CD14-positive monocyte (primary cell): ENCODE measurements at regions not wholly inside any gene's neighbourhood (a gene's known extent, or its start where the extent isn't known, plus 50 kb on each side); places are given as distances from the start of the nearest gene placed in this dataset.

Experiments
- DNase-seq, 3 donors: peaks; one replicate each; pipeline ENCODE4 v3.0.0-alpha.2; 2011 to 2022
- H2AFZ ChIP-seq: 2 replicates; pipeline ENCODE4 v1.6.0; 2012; ENCODE audit warnings: mild to moderate bottlenecking, low read depth, low read length, inconsistent platforms; ENCODE audit not compliant: insufficient read depth, poor library complexity, severe bottlenecking
- H3K27ac ChIP-seq, 2 donors: 1 replicate in 1 of 2; 2 replicates in 1 of 2; pipeline ENCODE4 v1.5.1; 2012 to 2013; ENCODE audit warnings: low read length in 2 of 2, control low read depth in 1 of 2, inconsistent platforms in 1 of 2, low read depth in 1 of 2, mild to moderate bottlenecking in 1 of 2
- H3K27me3 ChIP-seq, 2 donors: one replicate each; pipeline versions ENCODE4 v1.6.0 to v1.6.1; 2011 to 2013; ENCODE audit warnings: low read length in 2 of 2; ENCODE audit not compliant: control insufficient read depth in 2 of 2, insufficient read depth in 2 of 2
- H3K36me3 ChIP-seq, 2 donors: replicated peaks in 1 of 2; 1 replicate in 1 of 2; 2 replicates in 1 of 2; pipeline versions ENCODE4 v1.5.1 to v1.6.1; 2012 to 2013; ENCODE audit warnings: low read length in 2 of 2, control low read depth in 1 of 2, inconsistent platforms in 1 of 2, mild to moderate bottlenecking in 1 of 2; ENCODE audit not compliant: insufficient read depth in 2 of 2, control insufficient read depth in 1 of 2
- H3K4me1 ChIP-seq, 2 donors: 1 replicate in 1 of 2; 2 replicates in 1 of 2; pipeline versions ENCODE4 v1.5.1 to v1.6.1; 2012 to 2013; ENCODE audit warnings: low read length in 2 of 2, control low read depth in 1 of 2, inconsistent platforms in 1 of 2, mild to moderate bottlenecking in 1 of 2, moderate library complexity in 1 of 2; ENCODE audit not compliant: insufficient read depth in 2 of 2, control insufficient read depth in 1 of 2
- H3K4me2 ChIP-seq: replicated peaks from 2 replicates; pipeline ENCODE3; 2012; ENCODE audit warnings: low read length, moderate library complexity, mild to moderate bottlenecking; ENCODE audit not compliant: poor library complexity, severe bottlenecking; ENCODE audit errors: extremely low read depth
- H3K4me3 ChIP-seq, 3 experiments: fragments of 200-600 bp in 1 of 3; sonication (generic) in 1 of 3; replicated peaks in 1 of 3; 1 replicate in 2 of 3; 2 replicates in 1 of 3; pipeline ENCODE4 v1.5.1; 2011 to 2013; ENCODE audit warnings: low read length in 3 of 3, mild to moderate bottlenecking in 3 of 3, control low read depth in 2 of 3, low read depth in 2 of 3, inconsistent platforms in 1 of 3, moderate library complexity in 1 of 3
- H3K79me2 ChIP-seq: 2 replicates; pipeline ENCODE4 v1.6.0; 2012; ENCODE audit warnings: mild to moderate bottlenecking, control low read depth, inconsistent platforms, low read length, moderate library complexity; ENCODE audit not compliant: insufficient read depth
- H3K9ac ChIP-seq: 2 replicates; pipeline ENCODE4 v1.6.0; 2017; ENCODE audit warnings: low read length, mild to moderate bottlenecking; ENCODE audit not compliant: insufficient read depth, poor library complexity, severe bottlenecking
- H3K9me3 ChIP-seq, 2 donors: replicated peaks in 1 of 2; 1 replicate in 1 of 2; 2 replicates in 1 of 2; pipeline versions ENCODE4 v1.5.1 to v1.6.1; 2012 to 2013; ENCODE audit warnings: low read length in 2 of 2, control low read depth in 1 of 2; ENCODE audit not compliant: control insufficient read depth in 1 of 2, insufficient read depth in 1 of 2
- H4K20me1 ChIP-seq: 2 replicates; pipeline ENCODE4 v1.6.0; 2012; ENCODE audit warnings: mild to moderate bottlenecking, low read length, control low read depth, moderate library complexity; ENCODE audit not compliant: insufficient read depth
- H3K27ac Mint-ChIP-seq, 7 donors: one replicate each; pipeline ENCODE4 v1.8.0; 2020; ENCODE audit warnings: mild to moderate bottlenecking in 7 of 7, mixed read lengths in 7 of 7, moderate library complexity in 6 of 7, inconsistent platforms in 2 of 7
- H3K27me3 Mint-ChIP-seq, 3 donors: one replicate each; pipeline ENCODE4 v1.8.0; 2021 to 2022; ENCODE audit warnings: low read depth in 3 of 3, mild to moderate bottlenecking in 3 of 3, mixed read lengths in 3 of 3, moderate library complexity in 3 of 3, inconsistent platforms in 1 of 3
- H3K36me3 Mint-ChIP-seq, 2 donors: one replicate each; pipeline ENCODE4 v1.8.0; 2020; ENCODE audit warnings: mixed read lengths in 2 of 2, inconsistent platforms in 1 of 2, mild to moderate bottlenecking in 1 of 2
- H3K4me1 Mint-ChIP-seq: one replicate; pipeline ENCODE4 v1.8.0; 2020; ENCODE audit warnings: mild to moderate bottlenecking, mixed read lengths
- H3K4me3 Mint-ChIP-seq, 2 donors: one replicate each; pipeline ENCODE4 v1.8.0; 2020; ENCODE audit warnings: mild to moderate bottlenecking in 2 of 2, mixed read lengths in 2 of 2, moderate library complexity in 1 of 2
- H3K9me3 Mint-ChIP-seq, 7 donors: one replicate each; pipeline ENCODE4 v1.8.0; 2020 to 2022; ENCODE audit warnings: mixed read lengths in 7 of 7, mild to moderate bottlenecking in 6 of 7, moderate library complexity in 6 of 7, inconsistent platforms in 2 of 7
- CTCF ChIP-seq: fragments of 200-600 bp; IDR thresholded peaks from one replicate; pipeline ENCODE4 v1.8.0; 2022; ENCODE audit warnings: antibody characterized with exemption, mild to moderate bottlenecking
- WGBS: methylation state at CpG from one replicate; pipeline ENCODE4 v1.1.5; 2013; ENCODE audit warnings: missing lambda C conversion rate; ENCODE audit not compliant: insufficient coverage; 5-methylcytosine and 5-hydroxymethylcytosine counted together
- intact Hi-C, 2 donors: fragments of 100-400 bp; cut with micrococcal nuclease; formaldehyde crosslinking; loops; one replicate each; pipeline versions ENCODE4 v1.15.0 to v1.15.1; 2023

- no peaks in the 10 kb centered on the region for H3K9me3 ChIP-seq
- H3K4me3 ChIP-seq: no peak overlapping the region
- no peak overlapping the region for H2AFZ ChIP-seq
- H3K4me3 Mint-ChIP-seq: no peak overlapping the region
- H3K36me3 ChIP-seq: peaks cover 0 to 8% of the 10 kb centered on the region in 2 donors
- DNase-seq: no peak
- H3K36me3 Mint-ChIP-seq: peaks cover 43 to 50% of the 10 kb centered on the region in 2 donors
- H3K4me1 Mint-ChIP-seq: peaks cover 55% of the 10 kb centered on the region
- peaks cover 0 to 16% (median 8%) of the 10 kb centered on the region in 7 donors for H3K9me3 Mint-ChIP-seq
- H3K79me2 ChIP-seq: peaks cover 92% of the 10 kb centered on the region
- intact Hi-C loops: no loop called here
- no peak overlapping the region for H3K9ac ChIP-seq
- H4K20me1 ChIP-seq: no peaks in the 10 kb centered on the region
- no peak overlapping the region for H3K27ac Mint-ChIP-seq
- H3K27me3 ChIP-seq: no peaks in the 10 kb centered on the region
- TF ChIP-seq CTCF: no peak
- 97% methylated on average over 6 of the region's 10 CpGs for WGBS
- H3K4me1 ChIP-seq: peaks cover 40 to 41% of the 10 kb centered on the region in 2 donors
- H3K27ac ChIP-seq: no peak overlapping the region
- no peak overlapping the region for H3K4me2 ChIP-seq
- H3K27me3 Mint-ChIP-seq: no peaks in the 10 kb centered on the region
Observed at GRCh38 chr14:71336489-71337192, 429.4 kb downstream of the PCNX1 start.

- DNase-seq: no peak
- Histone ChIP-seq H4K20me1 (no peaks in the 10 kb centered on the region), H3K4me2 (no peak overlapping the region), H3K27ac (peak overlapping the region in 1 of 2 donors; percentile 4), H3K27me3 (no peaks in the 10 kb centered on the region), H3K4me1 (peaks cover 53 to 56% of the 10 kb centered on the region in 2 donors), H3K9me3 (no peaks in the 10 kb centered on the region), H3K79me2 (peaks cover 92% of the 10 kb centered on the region), H3K9ac (no peak overlapping the region), H3K4me3 (no peak overlapping the region), H3K36me3 (peaks cover 0 to 8% of the 10 kb centered on the region in 2 donors), H2AFZ (no peak overlapping the region)
- intact Hi-C loops: no loop called here
- Mint-ChIP-seq H3K36me3 (peaks cover 45 to 49% of the 10 kb centered on the region in 2 donors), H3K27me3 (peaks cover 0 to 2% (median 0%) of the 10 kb centered on the region in 3 donors), H3K4me1 (peaks cover 64% of the 10 kb centered on the region), H3K27ac (peak overlapping the region in 4 of 7 donors; percentile 24 to 70 (median 38)), H3K9me3 (peaks cover 0 to 16% (median 8%) of the 10 kb centered on the region in 7 donors), H3K4me3 (no peak overlapping the region)
- TF ChIP-seq CTCF: no peak
- 100% methylated on average over 2 of the region's 4 CpGs for WGBS
Observed at GRCh38 chr14:71338153-71338552, 430.9 kb downstream of the PCNX1 start.
